ENCODE measurements at regions not wholly inside any gene's neighbourhood (a gene's known extent, or its start where the extent isn't known, plus 50 kb on each side); places are given as distances from the start of the nearest gene placed in this dataset.

GRCh38 chr9:107838766-107839165 lies 349.2 kb upstream of the KLF4 start:
- intact Hi-C loops (cut with micrococcal nuclease) = no loop called here
- Mint-ChIP-seq H3K4me3 (ENCODE audit: unreplicated experiment) (no peak overlapping the region), H3K4me1 (ENCODE audit: insufficient read depth, unreplicated experiment) (peaks cover 10% of the 10 kb centered on the region), H3K36me3 (ENCODE audit: insufficient read depth, unreplicated experiment) (no peaks in the 10 kb centered on the region), H3K9me3 (ENCODE audit: unreplicated experiment) (no peaks in the 10 kb centered on the region), H3K27ac (ENCODE audit: low read depth, unreplicated experiment) (no peak overlapping the region), H3K27me3 (ENCODE audit: insufficient read depth, unreplicated experiment) (no peaks in the 10 kb centered on the region)
- no peak for DNase-seq (ENCODE audit: unreplicated experiment)
- no TSS peak for BruUV-seq (replicated peaks)
- POLR2A ChIA-PET = interaction anchor here (0.7 to 1.1 kb wide), 2 partner anchors 11 to 57 kb away, joined by 3 to 4 read pairs; no protein-coding TSS in a partner anchor
- TF ChIP-seq CTCF (IDR thresholded peaks at IDR 0.05; ENCODE audit: unreplicated experiment) = no peak
- CTCF ChIA-PET = interaction anchor here (0.6 to 0.7 kb wide), 3 partner anchors 9 to 203 kb away, joined by 3 to 4 read pairs (median 3); no protein-coding TSS in a partner anchor

GRCh38 chr9:107836300-107836699 lies 346.7 kb upstream of the KLF4 start:
- DNase-seq (ENCODE audit: unreplicated experiment) = no peak
- peaks cover 16% of the 10 kb centered on the region for H3K4me1 Mint-ChIP-seq (ENCODE audit: insufficient read depth, unreplicated experiment)
- H3K4me3 Mint-ChIP-seq (ENCODE audit: unreplicated experiment) = no peak overlapping the region
- H3K36me3 Mint-ChIP-seq (ENCODE audit: insufficient read depth, unreplicated experiment) = no peaks in the 10 kb centered on the region
- TF ChIP-seq CTCF (IDR thresholded peaks at IDR 0.05; ENCODE audit: unreplicated experiment) = no peak
- no peaks in the 10 kb centered on the region for H3K9me3 Mint-ChIP-seq (ENCODE audit: unreplicated experiment)
- intact Hi-C loops (cut with micrococcal nuclease) = no loop called here
- BruUV-seq (replicated peaks) = no TSS peak
- H3K27me3 Mint-ChIP-seq (ENCODE audit: insufficient read depth, unreplicated experiment) = no peaks in the 10 kb centered on the region
- POLR2A ChIA-PET = no interaction called here
- no peak overlapping the region for H3K27ac Mint-ChIP-seq (ENCODE audit: low read depth, unreplicated experiment)
- CTCF ChIA-PET = interaction anchor here (0.7 kb wide), 1 partner anchor 538 kb away, joined by 3 read pairs; no protein-coding TSS in a partner anchor

- Mint-ChIP-seq H3K36me3 (ENCODE audit: insufficient read depth, unreplicated experiment) (no peaks in the 10 kb centered on the region), H3K4me1 (ENCODE audit: insufficient read depth, unreplicated experiment) (peaks cover 6% of the 10 kb centered on the region), H3K27ac (ENCODE audit: low read depth, unreplicated experiment) (peak overlapping the region; percentile 65), H3K9me3 (ENCODE audit: unreplicated experiment) (peaks cover 11% of the 10 kb centered on the region), H3K27me3 (ENCODE audit: insufficient read depth, unreplicated experiment) (no peaks in the 10 kb centered on the region), H3K4me3 (ENCODE audit: unreplicated experiment) (no peak overlapping the region)
- no peak for TF ChIP-seq CTCF (IDR thresholded peaks at IDR 0.05; ENCODE audit: unreplicated experiment)
- no TSS peak for BruUV-seq (replicated peaks)
- POLR2A ChIA-PET = interaction anchor here (0.6 kb wide), 1 partner anchor 15 kb away, joined by 4 read pairs; no protein-coding TSS in a partner anchor
- CTCF ChIA-PET = no interaction called here
- intact Hi-C loops (cut with micrococcal nuclease) = no loop called here
- DNase-seq (ENCODE audit: unreplicated experiment) = no peak
These were observed 343.7 kb upstream of the KLF4 start for GRCh38 chr9:107833295-107833694.

- Mint-ChIP-seq H3K36me3 (ENCODE audit: insufficient read depth, unreplicated experiment) (no peaks in the 10 kb centered on the region), H3K9me3 (ENCODE audit: unreplicated experiment) (peaks cover 11% of the 10 kb centered on the region), H3K4me1 (ENCODE audit: insufficient read depth, unreplicated experiment) (peaks cover 6% of the 10 kb centered on the region), H3K27ac (ENCODE audit: low read depth, unreplicated experiment) (peak overlapping the region; percentile 65), H3K27me3 (ENCODE audit: insufficient read depth, unreplicated experiment) (no peaks in the 10 kb centered on the region), H3K4me3 (ENCODE audit: unreplicated experiment) (no peak overlapping the region)
- POLR2A ChIA-PET = interaction anchor here (0.6 kb wide), 1 partner anchor 15 kb away, joined by 4 read pairs; no protein-coding TSS in a partner anchor
- BruUV-seq (replicated peaks) = no TSS peak
- no peak for DNase-seq (ENCODE audit: unreplicated experiment)
- intact Hi-C loops (cut with micrococcal nuclease) = no loop called here
- TF ChIP-seq CTCF (IDR thresholded peaks at IDR 0.05; ENCODE audit: unreplicated experiment) = no peak
- CTCF ChIA-PET = no interaction called here
These were observed 343.3 kb upstream of the KLF4 start for GRCh38 chr9:107832871-107833270.
